ENCODE measurements at regions not wholly inside any gene's neighbourhood (a gene's known extent, or its start where the extent isn't known, plus 50 kb on each side); places are given as distances from the start of the nearest gene placed in this dataset.
"Not testable (repeated sequence)": the region's sequence is repeated elsewhere in the genome, so short reads cannot be mapped to it uniquely, and the experiment has no call there.

DNA sequence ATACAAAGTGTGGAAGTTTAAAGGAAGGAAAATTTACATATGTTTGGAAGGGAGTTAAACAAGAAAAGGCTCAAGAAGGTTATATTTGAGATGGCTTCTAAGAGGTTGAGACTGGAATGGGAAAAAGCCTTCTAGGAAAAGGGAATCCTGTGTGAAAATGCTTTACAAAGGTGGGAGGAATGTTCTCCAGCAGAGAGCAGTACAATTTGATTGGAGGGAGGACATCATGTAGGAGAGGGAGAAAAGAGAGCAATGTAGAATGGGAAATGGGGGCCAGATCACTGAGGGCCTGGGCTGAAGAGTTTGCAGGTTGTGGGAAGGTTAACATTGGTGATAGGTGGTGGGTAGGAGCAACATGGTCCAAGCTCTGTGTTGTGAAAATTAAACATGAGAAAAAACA lies 366.9 kb downstream of the XPNPEP1 start:
- TF ChIP-seq, protein P1, sequence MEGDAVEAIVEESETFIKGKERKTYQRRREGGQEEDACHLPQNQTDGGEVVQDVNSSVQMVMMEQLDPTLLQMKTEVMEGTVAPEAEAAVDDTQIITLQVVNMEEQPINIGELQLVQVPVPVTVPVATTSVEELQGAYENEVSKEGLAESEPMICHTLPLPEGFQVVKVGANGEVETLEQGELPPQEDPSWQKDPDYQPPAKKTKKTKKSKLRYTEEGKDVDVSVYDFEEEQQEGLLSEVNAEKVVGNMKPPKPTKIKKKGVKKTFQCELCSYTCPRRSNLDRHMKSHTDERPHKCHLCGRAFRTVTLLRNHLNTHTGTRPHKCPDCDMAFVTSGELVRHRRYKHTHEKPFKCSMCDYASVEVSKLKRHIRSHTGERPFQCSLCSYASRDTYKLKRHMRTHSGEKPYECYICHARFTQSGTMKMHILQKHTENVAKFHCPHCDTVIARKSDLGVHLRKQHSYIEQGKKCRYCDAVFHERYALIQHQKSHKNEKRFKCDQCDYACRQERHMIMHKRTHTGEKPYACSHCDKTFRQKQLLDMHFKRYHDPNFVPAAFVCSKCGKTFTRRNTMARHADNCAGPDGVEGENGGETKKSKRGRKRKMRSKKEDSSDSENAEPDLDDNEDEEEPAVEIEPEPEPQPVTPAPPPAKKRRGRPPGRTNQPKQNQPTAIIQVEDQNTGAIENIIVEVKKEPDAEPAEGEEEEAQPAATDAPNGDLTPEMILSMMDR (IDR thresholded peaks at IDR 0.05; ENCODE audit: extremely low read depth, insufficient read depth, missing control alignments): no peak
- in situ Hi-C loops (cut with MboI; ENCODE audit: low pct_unique_long_range_greater_than_20kb, low sequenced_read_pairs, unreplicated experiment): no loop called here
- no peak for DNase-seq (ENCODE audit: low spot score)

DNA sequence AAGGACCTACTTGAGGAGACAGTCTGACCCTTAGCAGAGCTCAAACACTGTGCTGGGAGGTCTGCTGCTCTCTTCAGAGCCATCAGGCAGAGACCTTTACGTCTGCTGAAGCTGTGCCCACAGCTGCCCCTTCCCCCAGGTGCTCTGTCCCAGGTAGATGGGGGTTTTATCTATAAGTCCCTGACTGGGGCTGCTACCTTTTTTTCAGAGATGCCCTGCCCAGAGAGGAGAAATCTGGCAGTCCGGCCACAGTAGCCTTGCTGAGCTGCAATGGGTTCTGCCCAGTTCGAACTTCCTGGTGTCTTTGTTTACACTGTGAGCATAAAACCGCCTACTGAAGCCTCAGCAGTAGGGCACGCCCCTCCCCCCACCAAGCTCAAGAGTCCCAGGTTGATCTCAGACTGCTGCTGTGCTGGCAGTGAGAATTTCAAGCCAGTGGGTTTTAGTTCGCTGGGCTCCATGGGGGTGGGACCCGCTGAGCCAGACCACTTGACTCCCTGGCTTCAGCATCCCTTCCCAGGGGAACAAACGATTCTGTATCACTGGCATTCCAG lies 381.2 kb downstream of the XPNPEP1 start:
- in situ Hi-C loops (cut with MboI; ENCODE audit: low pct_unique_long_range_greater_than_20kb, low sequenced_read_pairs, unreplicated experiment); DNase-seq (ENCODE audit: low spot score): not testable (repeated sequence)

DNA sequence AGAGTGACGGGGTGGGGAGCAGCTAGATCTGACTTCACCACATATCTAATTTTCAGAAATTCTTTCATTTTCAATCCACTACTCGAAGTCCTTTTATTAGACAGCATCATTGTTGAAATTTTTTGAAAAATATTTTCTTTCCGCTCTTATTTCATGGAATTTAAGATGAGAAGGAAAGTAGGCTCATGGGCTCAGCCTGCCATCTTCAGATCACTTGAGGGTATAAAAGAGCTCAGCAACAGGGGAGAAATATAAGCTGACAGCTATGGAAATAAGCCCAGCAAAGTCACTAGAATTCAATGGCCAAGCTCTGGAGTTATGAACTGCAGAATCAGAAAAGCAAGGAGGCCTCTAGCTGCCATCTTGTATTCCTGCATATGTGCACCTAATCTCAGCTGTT lies 389.1 kb downstream of the XPNPEP1 start:
- TF ChIP-seq, protein P1 (IDR thresholded peaks at IDR 0.05; ENCODE audit: extremely low read depth, insufficient read depth, missing control alignments): no peak
- in situ Hi-C loops (cut with MboI; ENCODE audit: low pct_unique_long_range_greater_than_20kb, low sequenced_read_pairs, unreplicated experiment): no loop called here
- no peak for DNase-seq (ENCODE audit: low spot score)

DNA sequence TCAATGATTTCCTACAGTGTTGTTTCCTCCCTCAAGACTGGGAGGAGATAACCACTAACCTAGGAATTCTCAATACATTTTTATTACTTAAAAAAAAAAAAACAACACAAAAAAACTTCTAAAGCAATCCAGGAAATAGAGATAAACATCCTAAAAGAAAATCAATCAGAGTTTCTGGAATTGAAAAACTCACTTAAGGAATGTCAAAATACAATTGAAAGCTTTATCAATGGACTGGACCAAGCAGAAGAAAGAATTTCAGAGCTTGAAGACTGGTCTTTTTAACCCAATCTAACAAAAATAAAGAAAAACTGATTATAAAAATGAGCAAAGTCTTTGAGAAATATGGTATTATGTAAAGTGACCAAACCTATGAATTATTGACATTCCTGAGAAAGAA lies 394.1 kb downstream of the XPNPEP1 start:
- DNase-seq (ENCODE audit: low spot score): no peak
- in situ Hi-C loops (cut with MboI; ENCODE audit: low pct_unique_long_range_greater_than_20kb, low sequenced_read_pairs, unreplicated experiment): no loop called here
- TF ChIP-seq, protein P1 (IDR thresholded peaks at IDR 0.05; ENCODE audit: extremely low read depth, insufficient read depth, missing control alignments): no peak

DNA sequence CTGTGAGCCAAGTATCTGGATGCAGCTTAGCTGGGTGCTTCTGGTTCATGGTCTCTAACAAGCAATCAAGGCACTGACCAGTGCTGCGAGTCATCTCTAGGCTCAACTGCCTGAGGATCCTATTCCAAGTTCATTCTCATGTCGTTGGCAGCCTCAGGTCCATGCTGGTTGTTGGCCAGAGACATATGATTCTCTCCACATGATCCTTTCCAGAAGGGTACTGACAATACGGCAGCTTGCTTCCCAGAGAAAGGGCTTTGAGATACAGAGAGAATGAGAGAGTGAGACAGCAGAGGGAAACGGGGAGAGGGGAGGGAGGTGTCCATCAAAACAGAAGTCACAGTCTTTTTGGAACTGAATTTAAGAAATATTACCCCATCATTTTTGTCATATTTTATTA lies 405.6 kb downstream of the XPNPEP1 start:
- TF ChIP-seq, protein P1 (IDR thresholded peaks at IDR 0.05; ENCODE audit: extremely low read depth, insufficient read depth, missing control alignments): no peak
- no peak for DNase-seq (ENCODE audit: low spot score)
- in situ Hi-C loops (cut with MboI; ENCODE audit: low pct_unique_long_range_greater_than_20kb, low sequenced_read_pairs, unreplicated experiment): no loop called here

DNA sequence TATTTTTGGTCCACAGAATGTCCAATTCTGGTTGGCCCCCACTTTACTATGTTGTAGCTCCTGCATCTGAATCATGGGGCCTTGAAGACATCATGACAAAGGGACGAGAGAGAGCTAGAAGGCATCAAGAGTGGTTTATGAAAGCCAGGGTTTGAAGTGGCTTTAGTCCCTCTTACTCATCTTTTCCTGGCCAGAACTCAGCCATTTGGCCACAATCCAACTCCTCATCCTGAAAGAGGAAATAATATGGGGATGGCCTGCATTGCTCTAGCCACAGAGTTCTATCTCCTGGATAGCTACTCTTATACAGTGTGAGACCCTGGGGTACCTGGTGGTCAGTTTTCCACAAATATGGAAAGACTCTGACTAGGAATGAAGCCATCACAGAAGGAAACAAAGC lies 418.9 kb downstream of the XPNPEP1 start:
- no peak for DNase-seq (ENCODE audit: low spot score)
- in situ Hi-C loops (cut with MboI; ENCODE audit: low pct_unique_long_range_greater_than_20kb, low sequenced_read_pairs, unreplicated experiment): no loop called here
- TF ChIP-seq, protein P1 (IDR thresholded peaks at IDR 0.05; ENCODE audit: extremely low read depth, insufficient read depth, missing control alignments): no peak

DNA sequence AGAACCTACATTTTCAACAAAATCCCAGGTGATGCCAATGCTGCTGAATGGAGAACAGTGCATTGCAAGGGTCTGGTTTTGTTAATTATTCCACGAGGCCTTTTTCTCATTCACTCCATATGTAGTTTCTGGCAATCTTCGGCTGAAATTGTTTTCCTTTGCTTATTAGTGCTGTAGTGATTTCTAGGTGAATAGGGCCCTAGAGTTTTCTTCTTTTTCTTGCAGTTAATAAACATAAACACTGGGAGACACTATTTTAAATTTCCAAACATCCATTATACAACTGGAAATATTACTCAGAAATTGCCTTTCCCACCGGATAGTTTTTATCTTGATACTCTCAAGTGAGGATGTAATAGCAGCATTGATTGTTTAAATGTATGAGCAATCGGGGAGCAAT lies 435.6 kb downstream of the XPNPEP1 start:
- in situ Hi-C loops (cut with MboI; ENCODE audit: low pct_unique_long_range_greater_than_20kb, low sequenced_read_pairs, unreplicated experiment): no loop called here

More for the DNA sequence above, 435.6 kb downstream of the XPNPEP1 start:
- TF ChIP-seq, protein P1 (IDR thresholded peaks at IDR 0.05; ENCODE audit: extremely low read depth, insufficient read depth, missing control alignments): no peak
- no peak for DNase-seq (ENCODE audit: low spot score)
